ENCODE measurements at regions not wholly inside any gene's neighbourhood (a gene's known extent, or its start where the extent isn't known, plus 50 kb on each side); places are given as distances from the start of the nearest gene placed in this dataset.

DNA sequence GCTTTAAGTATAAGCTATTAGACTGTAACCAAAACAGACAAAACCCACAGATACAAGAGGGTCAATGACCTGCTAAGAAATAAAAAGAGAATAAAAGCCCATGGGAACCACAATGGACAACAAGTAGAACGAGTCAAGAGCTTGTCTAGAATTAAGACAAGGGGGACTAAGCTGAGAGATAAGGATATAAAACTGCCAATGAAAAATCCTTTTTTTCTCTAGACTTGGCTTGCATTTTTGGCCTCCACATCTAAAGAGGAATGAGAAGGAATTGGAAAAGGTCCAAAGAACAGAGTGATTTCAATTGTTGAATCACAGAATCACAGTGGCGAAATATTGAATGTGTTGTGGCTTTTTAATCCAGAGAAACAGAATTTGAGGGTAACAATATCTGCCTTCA lies 135.7 kb downstream of the QDPR start:
- TF ChIP-seq, protein P1, sequence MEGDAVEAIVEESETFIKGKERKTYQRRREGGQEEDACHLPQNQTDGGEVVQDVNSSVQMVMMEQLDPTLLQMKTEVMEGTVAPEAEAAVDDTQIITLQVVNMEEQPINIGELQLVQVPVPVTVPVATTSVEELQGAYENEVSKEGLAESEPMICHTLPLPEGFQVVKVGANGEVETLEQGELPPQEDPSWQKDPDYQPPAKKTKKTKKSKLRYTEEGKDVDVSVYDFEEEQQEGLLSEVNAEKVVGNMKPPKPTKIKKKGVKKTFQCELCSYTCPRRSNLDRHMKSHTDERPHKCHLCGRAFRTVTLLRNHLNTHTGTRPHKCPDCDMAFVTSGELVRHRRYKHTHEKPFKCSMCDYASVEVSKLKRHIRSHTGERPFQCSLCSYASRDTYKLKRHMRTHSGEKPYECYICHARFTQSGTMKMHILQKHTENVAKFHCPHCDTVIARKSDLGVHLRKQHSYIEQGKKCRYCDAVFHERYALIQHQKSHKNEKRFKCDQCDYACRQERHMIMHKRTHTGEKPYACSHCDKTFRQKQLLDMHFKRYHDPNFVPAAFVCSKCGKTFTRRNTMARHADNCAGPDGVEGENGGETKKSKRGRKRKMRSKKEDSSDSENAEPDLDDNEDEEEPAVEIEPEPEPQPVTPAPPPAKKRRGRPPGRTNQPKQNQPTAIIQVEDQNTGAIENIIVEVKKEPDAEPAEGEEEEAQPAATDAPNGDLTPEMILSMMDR (conservative IDR thresholded peaks at IDR 0.05), result no peak
- no peak for TF ChIP-seq EZH2 (IDR thresholded peaks at IDR 0.05; ENCODE audit: low read depth)
